Neutrophil (primary cell): ENCODE measurements at regions not wholly inside any gene's neighbourhood (a gene's known extent, or its start where the extent isn't known, plus 50 kb on each side); places are given as distances from the start of the nearest gene placed in this dataset.

ENCODE experiments used
- H3K27ac ChIP-seq: fragments of 200-600 bp; sonication (generic); 2 replicates; pipeline ENCODE4 v1.5.1; 2016; ENCODE audit warnings: mild to moderate bottlenecking, moderate library complexity
- H3K27me3 ChIP-seq: fragments of 200-600 bp; sonication (generic); 2 replicates; pipeline ENCODE4 v1.6.0; 2016; ENCODE audit warnings: mild to moderate bottlenecking
- H3K36me3 ChIP-seq: fragments of 200-600 bp; sonication (generic); 2 replicates; pipeline ENCODE4 v1.5.1; 2017
- H3K4me1 ChIP-seq, 2 experiments: fragments of 200-600 bp in 1 of 2; sonication (generic) in 1 of 2; 1 replicate in 1 of 2; 2 replicates in 1 of 2; pipeline versions ENCODE4 v1.5.1 to v1.6.1; 2013 to 2016; ENCODE audit warnings: low read depth in 1 of 2, low read length in 1 of 2, mild to moderate bottlenecking in 1 of 2, moderate library complexity in 1 of 2; ENCODE audit not compliant: control insufficient read depth in 1 of 2, insufficient read depth in 1 of 2
- H3K4me3 ChIP-seq, 2 experiments: fragments of 200-600 bp in 1 of 2; sonication (generic) in 1 of 2; 1 replicate in 1 of 2; 2 replicates in 1 of 2; pipeline ENCODE4 v1.5.1; 2013 to 2016; ENCODE audit warnings: low read depth in 1 of 2, low read length in 1 of 2, mild to moderate bottlenecking in 1 of 2, moderate library complexity in 1 of 2
- H3K9me3 ChIP-seq: fragments of 200-600 bp; sonication (generic); 2 replicates; pipeline ENCODE4 v1.5.1; 2016
- CTCF ChIP-seq: fragments of 200-600 bp; sonication (generic); IDR thresholded peaks from 2 replicates; pipeline ENCODE4 v1.5.1; 2016; ENCODE audit warnings: antibody characterized with exemption

- H3K27ac ChIP-seq, result no peak overlapping the region
- no peak for TF ChIP-seq CTCF
Observed at GRCh38 chr5:4295663-4296339, 700.2 kb downstream of the IRX1 start.

GRCh38 chr5:4306057-4306456 lies 710.4 kb downstream of the IRX1 start:
- H3K27ac ChIP-seq, result no peak overlapping the region
- no peaks in the 10 kb centered on the region for H3K36me3 ChIP-seq
- no peaks in the 10 kb centered on the region for H3K27me3 ChIP-seq
- H3K4me1 ChIP-seq, result no peaks in the 10 kb centered on the region
- no peak for TF ChIP-seq CTCF
- no peak overlapping the region for H3K4me3 ChIP-seq
- H3K9me3 ChIP-seq, result no peaks in the 10 kb centered on the region

More at GRCh38 chr5:4295663-4296339, 700.2 kb downstream of the IRX1 start:
- no peak overlapping the region for H3K4me3 ChIP-seq
- H3K4me1 ChIP-seq, result no peaks in the 10 kb centered on the region
- no peaks in the 10 kb centered on the region for H3K27me3 ChIP-seq
- no peaks in the 10 kb centered on the region for H3K9me3 ChIP-seq
- no peaks in the 10 kb centered on the region for H3K36me3 ChIP-seq

GRCh38 chr5:4309026-4309425 lies 713.4 kb downstream of the IRX1 start:
- Histone ChIP-seq H3K27me3 (no peaks in the 10 kb centered on the region), H3K27ac (no peak overlapping the region), H3K36me3 (no peaks in the 10 kb centered on the region), H3K9me3 (no peaks in the 10 kb centered on the region), H3K4me3 (no peak overlapping the region), H3K4me1 (no peaks in the 10 kb centered on the region)
- TF ChIP-seq CTCF, result no peak

GRCh38 chr5:4313138-4313537 lies 717.5 kb downstream of the IRX1 start:
- no peaks in the 10 kb centered on the region for H3K9me3 ChIP-seq
- no peaks in the 10 kb centered on the region for H3K36me3 ChIP-seq
- H3K27ac ChIP-seq, result no peak overlapping the region
- no peak overlapping the region for H3K4me3 ChIP-seq
- TF ChIP-seq CTCF, result no peak
- H3K27me3 ChIP-seq, result no peaks in the 10 kb centered on the region
- no peaks in the 10 kb centered on the region for H3K4me1 ChIP-seq

- Histone ChIP-seq H3K4me1 (no peaks in the 10 kb centered on the region), H3K36me3 (no peaks in the 10 kb centered on the region), H3K9me3 (no peaks in the 10 kb centered on the region), H3K27me3 (no peaks in the 10 kb centered on the region), H3K4me3 (no peak overlapping the region), H3K27ac (no peak overlapping the region)
- no peak for TF ChIP-seq CTCF
Observed at GRCh38 chr5:4319478-4320128, 724.0 kb downstream of the IRX1 start.
